GM18526 (cell line): ENCODE measurements at regions not wholly inside any gene's neighbourhood (a gene's known extent, or its start where the extent isn't known, plus 50 kb on each side); places are given as distances from the start of the nearest gene placed in this dataset.

ENCODE experiments used
- POLR2A ChIP-seq: IDR thresholded peaks from 3 replicates; pipeline ENCODE4 v1.6.1; 2011; ENCODE audit not compliant: insufficient read length; ENCODE audit errors: extremely low read depth

DNA sequence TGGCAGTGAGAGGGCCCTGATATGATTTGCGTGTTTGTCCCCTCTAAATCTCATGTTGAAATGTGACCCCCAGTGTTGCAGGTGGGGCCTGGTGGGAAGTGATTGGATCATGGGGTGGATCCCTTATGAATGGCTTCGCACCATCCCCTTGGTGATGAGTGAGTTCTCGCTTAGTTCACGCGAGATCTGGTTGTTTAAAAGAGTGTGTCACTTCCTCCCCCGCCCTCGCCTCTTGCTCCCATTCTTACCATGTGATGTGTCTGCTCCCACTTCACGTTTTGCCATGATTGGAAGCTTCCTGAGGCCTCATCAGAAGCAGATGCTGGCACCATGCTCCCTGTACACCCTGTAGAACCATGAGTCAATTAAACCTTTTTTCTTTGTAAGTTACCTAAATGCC lies 319.9 kb upstream of the ID2 start:
- no peak for TF ChIP-seq POLR2A

DNA sequence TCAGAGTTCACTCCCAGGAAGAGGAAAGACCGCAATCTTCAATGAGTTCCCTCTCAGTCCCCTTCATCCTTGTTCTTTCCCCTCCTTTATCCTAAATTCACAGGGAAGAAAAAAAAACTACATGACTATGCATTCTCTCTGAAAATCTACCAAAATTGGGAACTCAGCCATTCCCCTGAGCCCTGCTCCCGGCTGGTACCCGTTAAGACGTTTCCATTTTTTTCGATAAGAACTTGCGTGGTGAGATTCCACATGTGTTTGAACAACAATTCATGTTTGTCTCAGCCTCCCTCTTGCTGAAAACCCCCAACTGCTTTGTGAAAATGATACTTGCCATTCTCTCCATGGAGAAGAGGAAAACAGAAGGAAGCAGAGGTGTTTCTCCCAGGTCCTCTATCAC lies 318.7 kb upstream of the ID2 start:
- no peak for TF ChIP-seq POLR2A

DNA sequence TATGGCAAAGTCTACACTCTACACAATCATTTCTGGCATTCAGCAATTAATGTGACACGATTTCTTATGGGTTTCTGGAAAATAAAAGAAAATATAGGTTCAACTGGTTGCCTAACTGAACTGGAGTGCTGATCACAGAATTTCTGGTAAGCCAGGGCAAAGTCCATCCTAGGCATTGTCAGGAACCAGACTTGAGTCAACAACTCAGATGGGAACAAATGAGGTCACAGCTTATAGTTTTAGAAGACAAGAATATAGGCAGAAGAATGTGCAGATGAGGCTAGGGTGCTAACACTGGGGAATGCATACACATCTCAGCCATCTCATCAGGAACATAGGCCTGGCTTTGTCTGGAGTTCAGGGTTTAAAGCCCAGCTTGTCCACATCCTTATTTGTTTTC lies 317.2 kb upstream of the ID2 start:
- no peak for TF ChIP-seq POLR2A

DNA sequence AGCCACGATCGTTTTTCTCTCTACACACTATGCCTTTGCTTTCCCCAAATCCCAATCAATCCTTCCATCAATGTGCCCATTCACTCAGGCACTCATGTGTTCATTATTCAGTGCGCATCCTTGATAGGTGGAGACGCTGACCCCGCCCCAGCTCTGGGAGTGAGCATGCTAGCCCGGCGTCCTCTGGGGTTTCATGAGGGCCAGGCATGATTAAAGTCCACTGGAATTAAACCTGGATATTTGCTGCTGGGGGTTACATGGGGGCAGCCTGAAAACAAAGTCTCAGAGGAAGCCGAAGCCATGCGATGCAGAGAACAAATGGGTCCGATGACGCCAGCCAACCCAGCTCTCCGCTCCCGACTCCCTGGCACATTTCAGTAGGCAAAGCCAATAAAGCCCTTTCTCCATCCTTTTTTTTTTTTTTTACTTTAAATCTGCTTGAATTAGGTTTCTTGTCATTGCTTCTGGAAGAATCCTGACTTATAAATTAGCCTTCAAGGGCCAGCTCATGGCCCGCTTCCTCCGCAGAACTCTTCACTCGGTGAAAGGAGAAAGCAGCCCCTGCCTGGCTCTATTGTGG lies 316.4 kb upstream of the ID2 start:
- TF ChIP-seq POLR2A, result no peak

DNA sequence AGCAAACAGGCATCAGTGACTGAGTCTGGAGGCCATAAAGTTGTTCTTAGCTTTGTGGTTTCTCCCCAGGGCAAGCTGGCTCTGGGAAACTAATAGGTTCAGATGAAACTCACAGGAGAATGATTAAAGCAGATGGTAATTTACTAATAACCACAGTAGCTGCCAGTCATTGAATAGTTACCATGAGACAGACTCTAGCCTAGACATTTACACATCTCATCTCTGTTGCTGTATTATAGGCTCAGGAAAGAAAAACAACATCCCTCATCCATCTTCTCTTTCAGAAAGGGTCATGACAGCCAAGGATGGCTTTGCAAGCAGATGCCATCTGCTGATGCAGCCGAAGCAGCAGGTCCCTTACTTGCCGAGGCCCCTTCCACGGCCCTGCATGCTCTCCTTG lies 314.0 kb upstream of the ID2 start:
- TF ChIP-seq POLR2A, result no peak

DNA sequence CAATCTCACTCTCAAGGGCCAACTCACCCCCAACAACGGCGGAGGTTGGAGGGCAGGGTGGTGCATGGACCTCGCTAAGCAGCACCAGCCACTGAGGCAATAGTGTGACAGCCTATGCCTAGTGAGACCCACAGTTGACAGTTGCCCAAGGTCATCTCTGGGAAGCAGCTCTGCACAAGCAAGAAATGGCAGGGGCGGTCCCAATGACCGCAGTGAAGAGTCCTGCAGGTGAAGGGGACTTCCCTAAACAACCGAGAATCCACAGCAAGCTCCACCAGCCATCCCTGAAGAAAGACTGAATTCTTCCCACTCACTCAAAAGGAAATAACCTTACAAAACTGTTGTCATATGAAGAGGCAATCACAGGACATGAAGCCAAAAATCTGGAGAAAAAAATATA lies 313.4 kb upstream of the ID2 start:
- TF ChIP-seq POLR2A, result no peak

DNA sequence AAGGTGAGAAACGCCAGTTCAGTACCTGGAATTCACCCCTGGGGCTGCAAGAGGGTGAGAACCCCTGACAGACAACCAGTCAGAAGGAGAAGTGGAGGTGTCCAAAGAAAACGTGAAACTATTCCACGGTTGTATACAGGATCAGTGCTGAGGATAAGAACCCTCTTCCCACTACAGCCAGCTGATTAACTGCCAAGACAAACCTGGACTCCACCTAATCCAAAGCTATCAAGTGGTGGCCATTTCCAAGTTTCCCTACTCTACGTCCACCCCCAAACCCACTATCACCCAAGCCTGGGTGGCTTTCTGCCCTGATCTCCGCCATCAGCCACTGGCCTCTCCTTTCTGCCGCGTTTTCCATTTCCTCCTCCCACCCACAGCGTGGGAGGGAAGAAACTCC lies 312.3 kb upstream of the ID2 start:
- no peak for TF ChIP-seq POLR2A

DNA sequence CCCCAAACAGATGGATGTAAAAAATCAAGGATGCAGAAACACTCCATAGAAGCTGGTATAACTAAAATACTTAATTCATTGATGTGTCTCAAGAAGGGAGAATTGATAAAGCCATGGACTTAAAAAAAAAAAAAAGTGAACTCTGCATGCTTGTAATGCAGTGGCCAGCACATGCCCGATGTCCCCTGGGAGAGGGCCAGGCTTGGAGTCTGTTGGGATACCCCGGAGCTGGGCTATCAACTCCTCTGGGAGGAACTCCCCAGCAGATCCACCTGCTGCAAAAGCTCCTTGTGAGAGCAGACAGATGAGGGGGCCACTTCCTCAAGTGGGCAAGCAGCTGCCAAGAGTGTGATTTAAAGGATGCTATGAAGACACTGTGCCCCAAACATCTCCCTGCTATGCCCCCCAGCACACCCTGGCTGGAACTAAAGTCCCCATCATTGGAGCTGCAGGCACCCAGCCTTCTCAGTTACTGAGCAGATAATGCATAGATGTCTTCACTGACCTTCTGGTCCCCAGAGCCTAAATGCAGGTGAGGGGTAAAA lies 311.5 kb upstream of the ID2 start:
- TF ChIP-seq POLR2A, result no peak

DNA sequence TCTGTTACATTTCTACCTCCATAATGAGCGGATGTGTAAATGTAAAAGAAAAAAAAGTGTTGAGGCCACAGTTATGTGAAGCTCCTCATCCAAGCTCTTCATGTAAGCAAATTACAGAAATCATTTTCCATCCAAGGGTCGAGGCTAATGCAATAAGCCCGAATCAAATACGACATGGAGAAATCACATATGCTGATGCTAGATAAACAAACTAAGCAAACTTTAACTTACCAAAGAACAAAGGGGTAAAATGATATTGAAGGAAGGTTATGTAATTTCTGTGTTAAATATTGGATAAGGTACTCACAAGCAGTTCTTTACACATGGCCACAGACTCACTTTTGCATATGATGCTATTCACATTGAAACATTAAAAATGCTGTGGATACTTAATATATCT lies 310.2 kb upstream of the ID2 start:
- no peak for TF ChIP-seq POLR2A

DNA sequence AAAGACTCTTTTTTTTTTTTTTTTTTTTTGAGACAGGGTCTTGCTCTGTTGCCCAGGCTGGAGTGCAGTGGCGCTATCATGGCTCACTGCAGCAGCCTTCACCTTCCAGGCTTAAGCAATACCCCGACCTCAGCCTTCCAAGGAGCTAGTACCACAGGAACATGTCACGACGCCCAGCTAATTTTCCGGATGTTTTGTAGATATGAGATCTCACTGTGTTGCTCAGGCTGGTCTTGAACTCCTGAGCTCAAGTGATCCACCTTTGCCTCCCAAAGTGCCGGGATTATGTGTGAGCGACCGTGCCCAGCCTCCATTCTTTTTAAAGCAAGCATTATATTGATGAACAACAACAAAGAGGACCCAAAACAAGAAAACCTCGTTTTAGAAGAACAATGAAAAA lies 307.1 kb upstream of the ID2 start:
- TF ChIP-seq POLR2A, result no peak

DNA sequence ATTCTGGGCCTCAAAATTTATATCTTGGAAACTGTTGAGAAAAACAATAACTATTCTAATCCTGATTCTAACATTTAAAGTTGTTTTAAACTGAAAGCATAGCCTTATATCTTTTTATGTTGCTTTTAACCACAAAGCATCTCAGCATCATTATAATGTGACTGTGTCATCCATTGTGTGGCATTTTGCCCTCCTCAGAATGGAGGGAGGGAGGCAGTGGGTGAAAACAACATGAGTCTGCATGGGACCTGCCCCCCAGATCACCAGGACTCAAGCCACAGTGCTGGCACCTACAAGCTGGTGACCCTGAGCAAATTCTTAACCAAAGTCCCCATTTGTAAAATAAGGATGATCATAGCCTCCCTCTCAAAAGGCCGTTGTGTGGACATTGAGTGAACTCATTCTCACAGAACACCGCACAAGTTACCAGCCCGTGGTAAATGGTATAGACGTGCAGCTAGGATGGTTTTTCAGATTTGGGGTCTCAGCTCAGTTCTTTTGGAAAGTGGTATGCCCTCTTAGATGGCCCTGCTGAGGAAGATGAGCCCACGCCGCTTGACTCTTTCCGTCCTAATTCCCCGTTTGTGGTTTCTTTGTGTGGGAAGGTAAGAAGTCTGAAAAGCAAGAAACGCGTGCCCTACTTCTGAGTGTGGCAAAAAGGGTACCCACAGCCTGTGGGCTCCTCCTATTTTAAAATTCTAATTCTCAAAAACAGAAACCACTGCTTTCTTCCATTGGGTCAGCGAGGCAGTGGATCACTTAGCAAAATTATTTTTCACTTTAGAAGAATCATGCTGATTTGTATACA lies 305.0 kb upstream of the ID2 start:
- no peak for TF ChIP-seq POLR2A

DNA sequence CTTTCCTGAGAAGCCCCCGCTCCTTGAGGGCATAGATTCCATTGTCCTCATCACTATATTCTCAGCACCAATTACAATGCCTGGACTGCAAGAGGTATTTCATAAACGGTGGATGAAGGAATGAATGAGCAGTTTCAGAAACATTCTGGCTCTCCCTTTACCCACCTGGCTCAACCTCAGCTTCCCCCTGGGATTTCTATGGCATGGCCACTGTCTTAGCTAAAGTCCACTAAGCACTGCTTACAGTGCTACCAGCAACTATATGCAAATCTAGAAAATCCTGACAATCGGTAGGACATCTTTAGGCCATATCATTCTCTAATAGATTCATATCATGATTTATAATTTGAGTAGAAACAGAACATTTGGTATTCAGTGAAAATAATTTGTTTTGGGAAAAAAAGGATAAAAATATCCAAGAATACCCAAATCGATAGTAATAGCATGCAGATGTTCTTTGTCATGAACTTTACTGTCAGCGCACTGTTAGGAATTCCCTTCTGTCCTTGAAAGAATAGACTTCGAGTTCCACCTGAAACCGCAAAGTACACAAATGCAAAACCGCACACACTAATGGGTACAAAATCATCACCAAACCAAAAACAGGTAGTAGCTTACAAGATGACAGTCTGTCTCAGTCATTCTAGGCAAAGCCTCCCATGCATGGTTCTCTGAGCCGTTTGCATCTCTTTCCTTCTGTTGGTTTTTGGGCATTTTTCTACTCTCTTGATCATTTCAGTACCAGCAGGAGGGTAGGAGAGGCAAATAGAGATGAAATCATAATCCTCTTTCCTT lies 303.6 kb upstream of the ID2 start:
- no peak for TF ChIP-seq POLR2A

DNA sequence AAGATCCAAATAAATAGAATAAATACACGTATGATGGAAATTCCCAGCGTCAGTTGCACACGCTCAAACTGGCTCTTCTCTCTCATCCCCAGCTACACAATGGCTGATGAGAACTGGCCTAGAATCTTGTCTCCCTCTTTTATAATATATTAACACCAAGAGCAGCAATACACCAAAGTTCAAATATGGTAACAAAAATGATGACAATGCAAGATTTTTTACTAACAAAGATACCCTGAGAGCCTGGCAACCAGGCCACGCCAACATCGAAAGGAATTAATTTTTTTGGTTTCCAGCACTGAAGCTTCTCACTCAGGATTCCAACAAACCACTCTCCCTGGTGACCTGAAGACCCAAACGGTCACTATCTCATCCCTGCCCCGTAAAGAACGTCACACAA lies 302.7 kb upstream of the ID2 start:
- TF ChIP-seq POLR2A, result no peak

DNA sequence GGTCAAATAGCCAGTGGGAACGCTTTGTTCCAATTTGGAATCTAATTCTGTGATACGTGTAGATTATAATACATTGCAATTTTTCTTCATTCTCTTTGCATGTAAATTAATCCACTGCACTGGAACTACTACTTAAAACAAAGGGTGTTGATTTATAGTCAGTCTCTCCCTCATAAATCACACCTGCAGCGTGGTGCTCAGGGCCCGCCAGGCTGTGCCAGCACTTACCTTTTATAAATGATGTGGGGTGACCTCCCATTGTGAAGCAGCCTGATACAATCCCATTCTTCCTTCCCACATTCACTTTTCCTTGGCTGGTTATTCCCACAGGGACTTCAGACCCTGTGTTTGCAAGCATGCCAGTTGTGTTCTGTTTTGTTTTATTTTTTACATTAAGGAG lies 302.3 kb upstream of the ID2 start:
- TF ChIP-seq POLR2A, result no peak

DNA sequence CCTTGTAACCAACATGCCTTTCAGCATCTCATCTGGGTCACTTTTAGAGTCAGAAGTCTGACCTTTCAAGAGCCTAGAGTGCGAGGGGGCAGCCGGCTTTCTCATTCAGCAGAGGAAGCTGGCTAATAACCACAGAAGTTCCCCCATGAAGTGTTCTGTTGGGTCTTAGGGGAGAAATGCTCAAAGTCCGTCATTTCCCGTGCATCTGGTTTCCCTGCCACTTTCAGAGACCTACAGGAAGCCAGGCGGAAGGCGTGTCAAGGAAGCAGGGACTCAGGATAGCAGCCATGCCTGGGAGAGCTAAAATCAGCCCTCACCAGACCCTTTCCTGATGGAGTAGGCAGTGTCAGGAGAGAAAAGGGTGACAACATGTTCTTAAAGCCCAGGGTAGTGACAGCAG lies 301.8 kb upstream of the ID2 start:
- TF ChIP-seq POLR2A, result no peak

DNA sequence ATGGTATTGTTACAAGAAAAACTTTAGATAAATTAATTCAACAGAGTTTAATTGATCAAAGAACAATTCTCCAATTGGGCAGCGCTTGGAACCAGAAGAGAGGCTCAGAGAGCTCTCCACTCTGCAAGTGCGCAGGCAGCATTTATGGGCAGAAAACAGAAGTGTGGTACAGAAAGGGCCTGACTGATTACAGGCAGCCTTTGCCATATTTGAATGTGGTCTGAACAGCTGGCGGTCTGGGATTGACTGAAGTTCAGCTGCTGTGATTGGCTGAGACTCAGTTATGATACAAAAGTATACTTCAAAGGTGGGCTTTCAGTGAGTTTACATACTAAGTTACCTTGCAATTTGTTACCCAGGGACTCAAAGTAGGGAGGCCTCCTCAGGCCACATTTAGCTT lies 301.3 kb upstream of the ID2 start:
- TF ChIP-seq POLR2A, result no peak
